GM12878 (cell line): ENCODE measurements at regions not wholly inside any gene's neighbourhood (a gene's known extent, or its start where the extent isn't known, plus 50 kb on each side); places are given as distances from the start of the nearest gene placed in this dataset.

ENCODE experiments used
- CTCF ChIP-seq, 3 experiments: IDR thresholded peaks in 2 of 3; conservative IDR thresholded peaks in 1 of 3; 2 replicates each; pipeline ENCODE4 v1.5.1; 2011; ENCODE audit warnings: low read depth in 3 of 3, low read length in 3 of 3, mild to moderate bottlenecking in 3 of 3, control low read depth in 2 of 3, moderate library complexity in 2 of 3, inconsistent platforms in 1 of 3, mixed read lengths in 1 of 3; ENCODE audit not compliant: control insufficient read depth in 2 of 3, insufficient read depth in 1 of 3; ENCODE audit errors: extremely low read depth in 1 of 3
- DPF2 ChIP-seq: fragments of 450-650 bp; IDR thresholded peaks from 2 replicates; pipeline ENCODE4 v1.6.1; 2017; ENCODE audit warnings: mild to moderate bottlenecking
- EP300 ChIP-seq, 2 experiments: fragments of 150-350 bp in 1 of 2; IDR thresholded peaks; 2 replicates each; pipeline ENCODE4 v1.6.1; 2011 to 2012; ENCODE audit warnings: low read depth in 2 of 2, low read length in 2 of 2, borderline replicate concordance in 1 of 2, improper control_type of control experiment in 1 of 2, inconsistent platforms in 1 of 2; ENCODE audit not compliant: control insufficient read depth in 1 of 2
- EZH2 ChIP-seq: IDR thresholded peaks from 2 replicates; pipeline ENCODE4 v1.6.1; 2012; ENCODE audit warnings: low read depth, mild to moderate bottlenecking, control low read depth, inconsistent platforms, low read length, borderline replicate concordance; ENCODE audit not compliant: control insufficient read depth
- LARP7 ChIP-seq: fragments of 450-650 bp; IDR thresholded peaks from 2 replicates; pipeline ENCODE4 v1.6.1; 2017; ENCODE audit warnings: mild to moderate bottlenecking
- POLR2A ChIP-seq: IDR thresholded peaks from 2 replicates; pipeline ENCODE4 v1.6.1; 2011; ENCODE audit warnings: low read depth, mild to moderate bottlenecking, low read length
- SIN3A ChIP-seq: IDR thresholded peaks from 2 replicates; pipeline ENCODE4 v1.6.1; 2012; ENCODE audit warnings: low read depth, low read length, improper control_type of control experiment
- SIX5 ChIP-seq: IDR thresholded peaks from 2 replicates; pipeline ENCODE4 v1.6.1; 2011; ENCODE audit warnings: mild to moderate bottlenecking, low read depth, low read length, moderate library complexity; ENCODE audit not compliant: severe bottlenecking
- TAF1 ChIP-seq: IDR thresholded peaks from 2 replicates; pipeline ENCODE4 v1.6.1; 2011; ENCODE audit warnings: mild to moderate bottlenecking, low read depth, low read length, borderline replicate concordance
- TF ChIP-seq, protein P1 (sequence below): IDR thresholded peaks from 2 replicates; pipeline ENCODE4 v1.6.1; 2012; ENCODE audit warnings: low read length, inconsistent platforms
- TF ChIP-seq, protein P2 (sequence below): fragments of 450-650 bp; IDR thresholded peaks from 2 replicates; pipeline ENCODE4 v1.6.1; 2014; ENCODE audit warnings: mild to moderate bottlenecking
- TF ChIP-seq, protein P3 (sequence below): fragments of 450-650 bp; IDR thresholded peaks from 2 replicates; pipeline ENCODE4 v1.6.1; 2017; ENCODE audit warnings: mild to moderate bottlenecking
- TF ChIP-seq, protein P4 (sequence below): IDR thresholded peaks from 2 replicates; pipeline ENCODE4 v1.6.1; 2011; ENCODE audit warnings: mild to moderate bottlenecking, low read depth, low read length, moderate library complexity; ENCODE audit not compliant: insufficient replicate concordance

DNA sequence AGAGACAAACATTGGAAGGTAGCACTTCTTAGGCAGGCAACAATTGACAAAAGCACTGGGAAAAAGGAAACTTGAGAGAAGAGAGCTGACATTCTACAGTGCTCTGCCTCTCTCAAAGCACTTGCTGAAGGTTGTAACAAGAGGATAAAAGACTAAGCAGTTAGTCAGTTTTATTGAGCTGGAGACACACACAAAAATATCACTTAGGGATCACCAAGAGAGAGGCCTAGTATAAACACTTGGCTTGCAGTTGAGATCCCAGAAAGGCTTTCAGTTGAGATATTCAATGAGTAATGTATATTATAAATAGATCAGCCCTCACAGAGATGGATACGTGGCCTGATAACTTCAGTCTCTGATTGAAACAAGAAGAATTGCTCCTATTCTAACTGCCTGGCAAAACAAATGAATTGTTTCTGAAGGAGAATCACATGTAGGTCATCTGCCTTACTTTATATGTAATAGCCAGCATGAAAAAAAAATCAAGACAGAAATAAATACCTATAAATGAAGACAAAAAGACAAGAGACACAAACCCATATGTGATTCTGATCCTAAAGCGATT is 747.2 kb upstream of the MAN1A1 start:
- no peak for TF ChIP-seq EZH2
- TF ChIP-seq, protein P1, sequence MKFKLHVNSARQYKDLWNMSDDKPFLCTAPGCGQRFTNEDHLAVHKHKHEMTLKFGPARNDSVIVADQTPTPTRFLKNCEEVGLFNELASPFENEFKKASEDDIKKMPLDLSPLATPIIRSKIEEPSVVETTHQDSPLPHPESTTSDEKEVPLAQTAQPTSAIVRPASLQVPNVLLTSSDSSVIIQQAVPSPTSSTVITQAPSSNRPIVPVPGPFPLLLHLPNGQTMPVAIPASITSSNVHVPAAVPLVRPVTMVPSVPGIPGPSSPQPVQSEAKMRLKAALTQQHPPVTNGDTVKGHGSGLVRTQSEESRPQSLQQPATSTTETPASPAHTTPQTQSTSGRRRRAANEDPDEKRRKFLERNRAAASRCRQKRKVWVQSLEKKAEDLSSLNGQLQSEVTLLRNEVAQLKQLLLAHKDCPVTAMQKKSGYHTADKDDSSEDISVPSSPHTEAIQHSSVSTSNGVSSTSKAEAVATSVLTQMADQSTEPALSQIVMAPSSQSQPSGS = no peak
- no peak for TF ChIP-seq POLR2A
- no peak for TF ChIP-seq CTCF (IDR thresholded peaks at IDR 0.05 in 2 of 3, conservative IDR thresholded peaks at IDR 0.05 in 1 of 3; ENCODE audit: control insufficient read depth in 2 of 3, extremely low read depth in 1 of 3, insufficient read depth in 1 of 3, low read depth in 3 of 3, low read length in 3 of 3)
- TF ChIP-seq SIX5 = no peak
- no peak for TF ChIP-seq EP300 (IDR thresholded peaks at IDR 0.05; ENCODE audit: borderline replicate concordance in 1 of 2, control insufficient read depth in 1 of 2, low read depth in 2 of 2, low read length in 2 of 2)
- no peak for TF ChIP-seq TAF1
- TF ChIP-seq, protein P2, sequence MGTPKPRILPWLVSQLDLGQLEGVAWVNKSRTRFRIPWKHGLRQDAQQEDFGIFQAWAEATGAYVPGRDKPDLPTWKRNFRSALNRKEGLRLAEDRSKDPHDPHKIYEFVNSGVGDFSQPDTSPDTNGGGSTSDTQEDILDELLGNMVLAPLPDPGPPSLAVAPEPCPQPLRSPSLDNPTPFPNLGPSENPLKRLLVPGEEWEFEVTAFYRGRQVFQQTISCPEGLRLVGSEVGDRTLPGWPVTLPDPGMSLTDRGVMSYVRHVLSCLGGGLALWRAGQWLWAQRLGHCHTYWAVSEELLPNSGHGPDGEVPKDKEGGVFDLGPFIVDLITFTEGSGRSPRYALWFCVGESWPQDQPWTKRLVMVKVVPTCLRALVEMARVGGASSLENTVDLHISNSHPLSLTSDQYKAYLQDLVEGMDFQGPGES = no peak
- no peak for TF ChIP-seq SIN3A
- TF ChIP-seq LARP7 = no peak
- TF ChIP-seq, protein P3, sequence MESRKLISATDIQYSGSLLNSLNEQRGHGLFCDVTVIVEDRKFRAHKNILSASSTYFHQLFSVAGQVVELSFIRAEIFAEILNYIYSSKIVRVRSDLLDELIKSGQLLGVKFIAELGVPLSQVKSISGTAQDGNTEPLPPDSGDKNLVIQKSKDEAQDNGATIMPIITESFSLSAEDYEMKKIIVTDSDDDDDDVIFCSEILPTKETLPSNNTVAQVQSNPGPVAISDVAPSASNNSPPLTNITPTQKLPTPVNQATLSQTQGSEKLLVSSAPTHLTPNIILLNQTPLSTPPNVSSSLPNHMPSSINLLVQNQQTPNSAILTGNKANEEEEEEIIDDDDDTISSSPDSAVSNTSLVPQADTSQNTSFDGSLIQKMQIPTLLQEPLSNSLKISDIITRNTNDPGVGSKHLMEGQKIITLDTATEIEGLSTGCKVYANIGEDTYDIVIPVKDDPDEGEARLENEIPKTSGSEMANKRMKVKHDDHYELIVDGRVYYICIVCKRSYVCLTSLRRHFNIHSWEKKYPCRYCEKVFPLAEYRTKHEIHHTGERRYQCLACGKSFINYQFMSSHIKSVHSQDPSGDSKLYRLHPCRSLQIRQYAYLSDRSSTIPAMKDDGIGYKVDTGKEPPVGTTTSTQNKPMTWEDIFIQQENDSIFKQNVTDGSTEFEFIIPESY = no peak
- TF ChIP-seq DPF2 = no peak
- TF ChIP-seq, protein P4, sequence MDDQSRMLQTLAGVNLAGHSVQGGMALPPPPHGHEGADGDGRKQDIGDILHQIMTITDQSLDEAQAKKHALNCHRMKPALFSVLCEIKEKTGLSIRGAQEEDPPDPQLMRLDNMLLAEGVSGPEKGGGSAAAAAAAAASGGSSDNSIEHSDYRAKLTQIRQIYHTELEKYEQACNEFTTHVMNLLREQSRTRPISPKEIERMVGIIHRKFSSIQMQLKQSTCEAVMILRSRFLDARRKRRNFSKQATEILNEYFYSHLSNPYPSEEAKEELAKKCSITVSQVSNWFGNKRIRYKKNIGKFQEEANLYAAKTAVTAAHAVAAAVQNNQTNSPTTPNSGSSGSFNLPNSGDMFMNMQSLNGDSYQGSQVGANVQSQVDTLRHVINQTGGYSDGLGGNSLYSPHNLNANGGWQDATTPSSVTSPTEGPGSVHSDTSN = no peak
